ENCODE measurements at regions not wholly inside any gene's neighbourhood (a gene's known extent, or its start where the extent isn't known, plus 50 kb on each side); places are given as distances from the start of the nearest gene placed in this dataset.
A peak's percentile ranks its signal among the peaks of the same experiment; 100 is the strongest.

DNA sequence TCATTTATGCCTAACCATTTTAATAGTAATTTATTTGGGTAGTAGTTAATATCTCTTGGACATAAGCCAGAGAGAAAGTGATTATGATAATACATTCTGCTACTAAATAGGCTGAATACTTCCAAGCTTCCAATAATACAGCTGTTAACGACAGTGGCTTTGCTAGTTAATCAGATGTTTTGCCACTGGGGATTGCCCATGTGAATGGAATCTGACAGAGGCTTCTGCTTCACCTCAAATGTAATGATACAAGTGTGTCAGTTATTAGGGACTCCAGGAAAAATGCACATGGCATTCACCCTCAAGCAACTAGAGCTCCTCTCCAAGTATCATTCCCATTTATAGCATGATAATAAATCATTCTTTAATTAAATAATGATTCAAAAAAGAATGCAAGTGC is 185.0 kb upstream of the TMEFF2 start:
- no peak for DNase-seq

DNA sequence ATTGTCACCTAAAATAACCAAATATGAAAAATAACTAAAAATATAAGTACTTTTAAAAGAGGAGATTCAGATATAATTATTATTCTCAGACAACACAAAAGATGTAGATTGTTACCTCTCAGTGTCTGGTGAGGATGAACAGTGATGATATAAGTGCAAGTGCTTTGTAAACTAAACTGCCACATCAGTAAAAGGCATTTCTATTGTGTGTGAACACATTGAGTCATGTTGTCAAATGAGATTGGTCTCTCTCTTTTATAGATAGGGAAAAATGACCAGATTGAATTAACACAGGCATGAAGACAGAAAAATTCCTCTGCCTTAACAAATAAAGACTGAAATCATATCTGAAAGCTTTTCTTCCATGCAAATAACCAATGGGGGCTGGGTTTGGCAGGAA is 182.4 kb upstream of the TMEFF2 start:
- DNase-seq = no peak

DNA sequence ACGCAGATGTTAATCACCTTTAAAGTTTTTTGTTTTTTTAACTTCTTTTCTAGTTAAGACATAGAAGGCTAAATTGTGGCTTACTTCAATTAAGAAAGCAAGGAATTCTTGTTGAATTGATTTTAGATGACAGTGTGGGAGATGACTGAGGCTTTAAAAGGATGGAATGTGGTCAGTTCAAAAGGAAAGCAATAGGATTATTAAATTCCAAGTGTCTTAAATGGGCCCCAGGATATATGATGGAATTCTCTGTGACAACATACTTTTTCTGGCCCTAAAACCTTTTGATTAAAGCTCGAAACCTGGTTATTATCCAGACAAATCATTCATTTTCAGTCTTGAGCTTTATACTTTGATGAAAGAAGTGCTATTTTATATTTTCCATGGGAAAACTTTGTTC is 179.0 kb upstream of the TMEFF2 start:
- DNase-seq = peak; percentile 2

DNA sequence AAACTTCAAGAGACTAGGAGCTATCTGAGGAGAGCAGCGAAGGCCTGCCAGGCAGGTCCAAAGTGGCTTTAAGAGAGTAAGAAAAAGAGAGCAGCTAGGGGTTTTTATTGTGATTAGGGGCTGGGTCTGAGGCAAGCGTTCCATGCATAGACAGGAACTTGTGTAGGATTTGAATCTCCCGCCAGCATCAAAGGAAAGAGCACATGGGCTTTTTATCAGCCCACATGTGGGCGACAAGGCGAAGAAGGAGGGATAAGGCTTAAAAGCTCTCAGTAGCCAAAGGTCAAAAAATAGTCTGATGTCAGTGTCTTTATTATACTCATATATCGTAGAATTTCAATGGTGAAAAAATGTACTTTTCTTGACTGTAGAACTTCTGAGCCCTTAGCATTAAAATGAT is 178.5 kb upstream of the TMEFF2 start:
- no peak for DNase-seq

DNA sequence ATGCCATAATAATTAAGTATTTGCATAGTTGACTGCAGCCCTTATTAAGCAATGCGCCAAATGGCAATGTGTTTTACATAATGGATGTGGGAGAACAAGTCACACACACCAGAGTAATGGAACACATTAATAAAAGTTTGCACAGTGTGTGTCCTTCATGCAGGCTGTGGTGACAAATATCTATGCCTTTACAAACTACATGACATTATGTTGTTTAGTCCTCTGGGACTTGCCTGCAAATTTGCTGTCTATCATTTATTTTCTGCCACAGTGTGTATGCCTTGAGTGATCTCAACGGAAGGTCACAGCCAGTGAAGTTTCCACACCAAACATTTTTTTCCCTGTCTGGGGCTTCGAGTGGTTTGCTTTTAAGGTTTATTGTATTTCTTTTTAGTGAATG is 175.2 kb upstream of the TMEFF2 start:
- DNase-seq = no peak

DNA sequence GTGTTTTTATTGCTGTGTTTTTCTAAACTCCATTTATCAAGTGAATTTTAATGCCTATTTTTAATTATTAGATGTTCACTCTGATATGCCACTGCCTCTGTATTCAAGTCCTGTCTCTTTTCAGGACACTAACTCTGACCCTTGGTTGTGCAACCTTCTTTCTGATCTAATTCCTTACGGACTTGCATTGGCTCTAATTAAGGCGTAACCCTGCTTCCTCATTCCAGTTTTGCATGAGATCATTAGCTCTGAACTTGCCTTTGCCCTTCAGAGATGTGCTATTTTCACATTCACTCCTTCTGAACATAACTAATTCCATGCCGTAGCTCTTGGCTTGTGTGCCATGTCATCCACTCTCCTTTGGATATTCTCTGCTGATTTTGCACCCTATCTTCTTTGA is 162.5 kb upstream of the TMEFF2 start:
- DNase-seq = no peak

DNA sequence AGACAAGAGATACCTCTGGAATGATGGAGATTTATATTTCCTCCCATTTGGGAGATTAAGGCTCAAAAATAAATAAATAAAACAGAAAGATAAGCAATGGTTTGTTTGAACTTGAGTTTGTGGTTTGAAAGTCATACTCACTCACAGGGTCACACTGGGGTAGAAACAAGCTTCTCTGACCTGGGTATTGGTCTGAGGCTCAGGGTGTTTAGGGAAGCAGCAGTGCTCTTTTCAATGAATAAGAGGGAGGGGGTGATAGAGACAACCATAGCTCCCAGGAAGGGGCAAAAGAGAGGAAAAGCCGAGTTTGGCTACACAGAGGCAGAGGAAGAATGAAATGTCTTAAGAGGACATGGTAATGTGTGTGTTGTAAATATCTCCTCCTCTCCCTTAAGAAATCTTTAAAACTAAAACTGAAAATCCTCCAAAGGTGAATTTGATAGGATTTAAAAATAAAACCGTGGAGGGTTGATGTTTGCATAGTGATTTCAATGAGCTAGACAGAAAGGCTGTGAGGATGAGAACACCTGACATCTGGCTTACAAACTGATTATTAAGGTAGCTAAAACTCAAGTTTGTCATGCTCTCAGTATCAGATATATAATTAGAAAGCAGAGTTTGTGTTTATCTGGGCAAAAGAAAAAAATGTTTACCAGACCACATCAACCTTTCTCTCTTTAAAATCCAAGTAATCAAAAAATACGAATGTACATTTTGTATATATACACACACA is 159.9 kb upstream of the TMEFF2 start:
- no peak for DNase-seq

DNA sequence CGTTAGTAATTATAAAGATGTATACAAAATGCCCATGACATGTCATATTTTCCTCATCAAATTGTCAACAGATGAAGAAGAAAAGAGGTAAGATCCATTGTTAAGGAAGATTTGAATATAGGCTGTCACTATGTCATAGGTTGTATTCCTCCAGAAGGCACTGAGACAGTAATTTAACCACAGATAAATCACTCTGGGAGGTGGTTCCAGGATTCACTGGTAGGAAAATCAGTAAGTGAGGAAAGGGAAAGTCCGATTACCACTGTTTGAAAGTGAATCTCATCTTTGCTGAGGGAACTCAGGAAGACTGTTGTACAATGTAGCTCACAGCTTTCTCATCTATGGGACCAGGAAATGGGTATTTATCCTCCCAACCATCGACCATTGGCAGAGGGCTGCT is 152.8 kb upstream of the TMEFF2 start:
- no peak for DNase-seq

DNA sequence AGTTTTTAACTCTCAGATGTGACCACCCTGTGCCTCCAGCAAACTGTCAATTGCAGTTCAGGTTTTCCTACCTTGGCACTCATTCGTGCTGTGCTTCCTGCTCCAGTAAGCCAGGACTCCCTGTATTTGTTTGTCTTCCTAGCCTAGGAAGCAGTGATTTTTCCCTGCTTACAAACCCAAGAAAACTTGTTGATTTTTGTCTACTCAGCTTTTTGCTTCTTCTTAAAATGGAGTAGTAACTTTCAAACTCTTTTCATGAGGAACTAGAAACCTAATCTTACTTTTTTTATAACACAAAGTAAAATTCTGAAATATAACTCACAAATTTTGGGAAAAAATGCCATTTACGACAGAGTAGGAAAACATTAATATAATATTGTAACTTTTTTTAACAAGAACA is 150.6 kb upstream of the TMEFF2 start:
- no peak for DNase-seq

DNA sequence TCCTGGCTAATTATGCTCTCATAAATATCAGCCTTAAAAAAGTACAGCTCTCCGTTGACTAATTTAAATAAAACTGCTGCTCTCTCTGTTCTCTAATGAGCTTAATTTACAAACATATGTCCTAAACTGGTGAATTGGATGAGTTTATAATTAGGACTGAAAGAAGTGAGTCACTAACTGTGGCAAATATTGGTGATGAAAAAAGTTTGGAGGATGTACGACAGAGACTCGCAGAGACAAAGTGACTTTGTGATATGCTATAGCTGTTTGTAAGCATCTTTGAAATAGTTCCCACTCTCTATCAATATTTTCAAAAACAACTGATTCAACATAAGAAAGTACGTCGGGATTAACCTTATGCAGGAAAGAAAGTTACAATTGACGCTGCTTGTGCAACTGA is 138.9 kb upstream of the TMEFF2 start:
- DNase-seq = no peak

DNA sequence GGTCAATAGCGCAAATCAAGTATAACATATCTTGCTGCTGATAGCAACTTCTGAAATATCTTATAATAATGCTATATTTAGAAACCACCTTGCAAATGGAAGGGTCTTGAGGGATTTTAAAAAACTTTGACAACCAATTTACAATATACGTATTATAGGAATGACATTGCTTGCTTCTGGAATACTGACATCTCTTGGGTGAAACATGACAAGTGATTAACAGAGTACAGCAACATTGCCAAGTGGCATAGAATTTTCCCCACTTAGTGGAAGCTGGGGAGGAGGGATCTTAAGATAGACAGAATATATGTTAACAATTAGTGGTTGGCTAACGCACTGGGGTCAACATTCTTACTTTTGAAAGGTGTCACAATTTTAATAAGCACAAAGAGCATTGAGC is 133.6 kb upstream of the TMEFF2 start:
- no peak for DNase-seq

DNA sequence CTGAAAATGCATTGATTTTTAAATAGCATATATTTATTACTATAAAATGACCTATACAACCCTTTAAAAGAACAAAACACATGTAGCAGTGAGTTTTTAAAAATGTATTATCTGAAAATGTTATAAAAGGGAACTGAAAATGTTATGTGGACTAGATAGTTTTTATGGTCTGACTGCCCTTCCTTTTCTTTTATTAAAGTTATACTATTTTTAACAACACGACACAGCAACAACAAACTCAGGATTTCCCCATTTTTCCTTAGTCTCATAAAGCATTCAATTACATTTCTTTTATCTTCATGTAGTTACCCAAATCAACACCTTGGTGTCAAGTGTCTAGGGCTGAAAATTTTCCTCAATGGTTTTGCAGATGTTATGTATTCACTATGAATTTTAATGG is 132.8 kb upstream of the TMEFF2 start:
- no peak for DNase-seq

DNA sequence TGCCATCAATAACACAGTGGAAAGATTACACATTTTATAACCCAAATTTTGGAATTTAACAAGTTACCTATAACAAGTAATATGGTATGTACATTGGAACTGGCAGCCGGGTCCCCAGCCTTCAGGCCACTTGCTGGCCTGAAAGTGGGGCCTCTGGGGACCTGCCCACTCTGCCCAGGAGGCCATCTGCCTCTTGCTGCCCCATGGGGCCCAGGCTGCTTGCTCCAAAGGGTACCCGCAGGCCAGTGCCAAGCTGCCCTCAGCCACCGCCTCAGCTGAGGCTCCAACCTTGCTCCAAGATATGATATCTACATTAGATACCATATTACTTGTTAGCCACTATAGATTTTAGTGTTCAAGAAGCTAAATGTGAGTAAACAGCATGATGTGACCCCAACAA is 120.8 kb upstream of the TMEFF2 start:
- DNase-seq = no peak

DNA sequence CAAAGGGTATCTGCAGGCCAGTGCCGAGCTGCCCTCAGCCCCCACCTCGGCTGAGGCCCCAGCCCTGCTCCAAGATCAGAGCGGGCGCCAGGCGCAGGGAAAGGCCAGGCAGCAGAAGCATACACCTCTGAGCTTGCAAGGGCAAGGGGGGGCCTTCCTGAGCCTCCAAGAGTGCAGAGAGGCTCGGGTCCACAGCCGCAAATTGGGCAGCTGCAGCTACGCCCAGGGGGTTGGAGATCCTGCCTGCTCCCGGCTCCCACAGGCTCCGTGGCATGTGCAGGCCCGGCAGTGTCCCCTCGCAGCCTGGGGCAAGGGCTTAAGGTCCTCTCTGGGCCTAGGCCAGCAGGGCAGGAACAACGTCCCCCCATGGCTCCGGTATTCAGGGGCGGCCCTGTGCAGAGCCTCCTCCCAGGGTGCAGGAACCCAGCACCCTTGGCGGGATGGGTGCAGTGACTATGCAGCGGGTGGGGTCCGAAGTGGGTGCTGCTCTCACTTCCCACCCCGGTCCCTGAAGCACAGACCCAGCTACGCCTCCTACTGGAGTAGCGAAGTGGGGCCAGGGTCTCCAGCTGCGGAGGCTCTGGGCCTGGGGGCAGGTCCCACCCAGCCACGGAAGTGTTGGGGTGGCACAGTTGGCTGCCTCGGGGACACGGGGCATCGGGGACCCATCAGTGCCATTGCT is 120.2 kb upstream of the TMEFF2 start:
- no peak for DNase-seq

DNA sequence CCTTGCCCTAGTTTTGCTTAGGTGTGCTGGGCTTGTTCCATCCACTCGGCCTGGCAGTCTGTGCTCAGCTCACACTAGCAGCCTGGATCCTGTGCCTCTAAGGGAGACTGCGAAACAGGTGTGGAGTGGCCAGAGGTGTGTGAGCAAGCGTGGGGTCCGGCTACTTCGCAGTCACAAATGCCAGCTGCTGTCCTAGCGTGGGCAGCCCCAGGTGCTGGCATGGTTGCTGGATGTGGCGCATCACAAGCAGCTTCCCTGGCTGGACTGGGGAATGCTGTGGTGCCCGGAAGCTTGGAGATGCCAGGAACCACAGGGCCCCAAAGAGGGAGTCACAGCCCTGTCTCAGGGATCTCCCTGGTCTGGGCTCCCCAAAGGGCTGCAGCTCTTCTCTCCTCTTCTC is 119.0 kb upstream of the TMEFF2 start:
- DNase-seq = no peak

DNA sequence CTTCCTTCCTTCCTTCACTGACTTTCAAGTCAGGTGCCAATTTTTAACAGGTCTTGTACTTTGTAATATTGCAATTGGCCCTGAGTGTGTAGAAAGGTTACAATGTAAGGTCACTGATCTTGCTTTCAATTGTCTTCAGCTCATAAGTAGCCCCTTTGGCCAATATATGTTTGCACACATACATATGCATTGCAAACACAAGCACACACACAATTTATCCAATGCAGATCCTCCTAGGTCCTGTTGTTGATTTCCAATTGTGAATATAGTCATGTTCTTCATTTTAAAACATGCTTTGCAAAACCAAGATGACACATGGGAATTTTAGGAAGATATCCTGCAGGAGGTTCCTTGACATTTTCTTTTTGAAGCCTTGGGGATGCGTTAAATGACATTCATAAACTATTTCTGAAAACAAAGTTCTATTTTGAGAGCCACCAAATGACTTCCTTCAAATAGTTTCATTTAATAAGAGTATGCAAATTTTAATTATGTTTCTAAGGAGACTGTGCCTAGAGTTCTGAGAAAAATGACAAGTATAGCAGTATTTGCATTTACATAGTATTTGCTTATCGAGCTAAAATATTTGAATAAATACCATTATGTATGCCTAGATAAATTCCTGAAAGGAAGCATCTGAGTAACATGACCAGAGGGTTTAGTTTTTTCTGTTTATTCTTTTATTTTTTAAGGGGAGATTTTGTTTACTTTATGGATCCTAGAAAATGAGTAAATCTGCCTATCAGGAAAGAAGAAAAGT is 117.1 kb upstream of the TMEFF2 start:
- no peak for DNase-seq

DNA sequence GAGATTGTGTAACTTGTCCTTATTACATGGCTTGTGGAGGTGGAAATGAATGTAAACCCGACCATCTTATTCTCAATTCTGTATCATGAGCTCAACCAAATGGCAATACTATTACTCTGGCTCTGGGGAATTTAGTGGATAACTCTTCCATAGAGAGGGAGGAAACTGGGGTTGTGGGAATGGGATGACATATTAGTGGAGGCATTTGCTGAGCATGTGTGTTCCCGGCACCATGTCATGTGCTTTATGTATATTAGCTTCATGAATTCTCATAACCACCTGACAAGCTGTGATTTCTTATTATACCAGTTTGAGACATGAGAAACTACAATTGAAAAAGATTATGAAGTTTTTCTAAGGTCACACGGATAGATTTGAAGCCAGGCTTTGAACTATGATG is 112.8 kb upstream of the TMEFF2 start:
- DNase-seq = peak; percentile 53

DNA sequence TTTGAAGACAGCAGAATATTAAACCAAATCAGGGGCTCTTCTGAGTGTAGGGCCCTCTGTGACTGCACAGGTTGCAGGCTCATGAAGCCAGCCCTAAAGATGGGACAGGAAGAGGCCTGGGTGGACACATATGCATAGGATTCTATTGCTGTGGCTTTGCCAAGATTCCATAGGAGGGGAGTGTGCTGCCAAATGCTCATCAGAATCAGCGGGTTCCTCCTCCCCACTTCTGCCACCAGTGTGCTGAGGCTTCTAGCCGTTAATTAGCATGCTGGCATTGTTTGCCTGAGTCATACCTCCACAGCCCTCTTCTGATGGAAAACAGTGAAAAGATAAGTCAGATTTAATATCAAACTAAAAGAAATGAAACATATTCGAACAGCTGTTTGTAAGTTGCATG is 103.9 kb upstream of the TMEFF2 start:
- peak; percentile 6 for DNase-seq

DNA sequence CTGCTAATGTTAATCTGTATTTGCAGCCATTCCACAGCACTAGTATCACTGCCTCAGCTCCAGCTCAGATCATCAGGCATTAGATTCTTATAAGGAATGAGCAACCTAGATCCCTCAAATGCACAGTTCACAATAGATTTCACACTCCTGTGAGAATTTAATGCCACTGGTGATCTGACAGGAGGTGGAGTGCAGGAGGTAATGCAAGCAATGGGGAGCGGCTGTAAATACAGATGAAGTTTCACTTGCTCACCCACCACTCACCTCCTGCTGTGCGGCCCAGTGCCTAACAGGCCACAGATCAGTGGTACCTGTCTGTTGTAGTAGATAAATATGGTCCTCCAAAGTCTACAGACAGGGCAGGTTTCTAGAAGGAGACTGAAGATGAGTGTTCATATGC is 97.7 kb upstream of the TMEFF2 start:
- no peak for DNase-seq

DNA sequence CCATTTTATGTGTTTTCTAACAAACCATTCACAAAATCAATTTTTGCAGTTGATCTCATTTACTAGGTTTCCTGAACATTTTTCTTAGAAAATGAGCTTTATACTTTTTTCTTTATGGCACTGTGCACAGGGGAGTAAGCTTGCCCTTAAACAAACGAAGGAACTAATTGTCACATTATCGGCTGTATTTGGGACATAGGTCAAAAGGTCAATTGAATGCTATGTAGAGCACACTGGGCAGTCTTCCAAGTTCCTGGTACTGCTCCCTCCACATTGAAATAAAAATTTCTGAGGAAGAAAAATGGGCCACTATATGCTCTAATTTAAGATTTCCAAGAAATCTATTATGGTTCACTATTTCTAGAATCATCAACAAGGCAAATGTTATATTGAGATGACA is 93.6 kb upstream of the TMEFF2 start:
- no peak for DNase-seq

DNA sequence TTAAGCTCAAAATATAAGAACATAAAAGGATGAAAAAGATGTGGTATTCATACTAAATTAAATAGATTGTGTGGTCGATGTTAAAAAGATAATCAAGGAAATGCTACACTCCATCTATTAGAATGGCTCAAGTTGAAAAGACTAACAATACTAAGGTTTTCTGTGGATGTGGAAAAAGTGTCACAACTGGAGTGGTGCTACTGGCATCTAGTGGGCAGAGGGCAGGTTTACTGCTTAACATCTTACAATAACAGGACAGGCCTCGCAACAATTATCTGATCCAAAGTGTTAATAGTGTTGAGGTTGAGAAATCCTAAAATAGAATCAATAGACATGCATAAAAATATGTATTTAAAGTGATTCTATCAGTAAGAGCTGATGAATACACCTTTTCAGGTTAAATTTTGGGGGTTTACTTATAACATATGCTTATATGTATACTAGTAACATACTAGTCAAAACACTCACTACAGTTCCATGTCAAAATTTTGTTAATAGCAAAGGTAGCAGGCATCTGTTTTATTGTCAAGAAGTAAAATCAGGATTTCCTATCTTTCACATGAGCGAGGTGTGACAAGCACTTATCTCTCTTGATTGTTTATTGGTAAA is 91.5 kb upstream of the TMEFF2 start:
- peak; percentile 63 for DNase-seq

DNA sequence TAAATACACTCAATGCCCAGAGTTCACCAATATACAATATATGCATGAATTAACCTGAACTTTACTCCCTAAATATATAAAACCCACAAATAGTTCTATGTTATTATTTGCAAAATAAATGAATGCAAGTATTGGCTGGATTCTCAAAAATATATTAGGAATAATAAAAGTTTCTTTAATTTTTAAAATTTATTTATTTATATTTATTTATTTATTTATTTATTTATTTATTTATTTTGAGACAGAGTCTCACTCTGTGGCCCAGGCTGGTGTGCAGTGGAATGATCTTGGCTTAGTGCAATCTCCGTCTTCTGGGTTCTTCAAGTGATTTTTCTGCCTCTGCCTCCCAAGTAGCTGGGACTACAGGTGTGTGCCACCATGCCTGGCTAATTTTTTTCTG is 88.7 kb upstream of the TMEFF2 start:
- no peak for DNase-seq

DNA sequence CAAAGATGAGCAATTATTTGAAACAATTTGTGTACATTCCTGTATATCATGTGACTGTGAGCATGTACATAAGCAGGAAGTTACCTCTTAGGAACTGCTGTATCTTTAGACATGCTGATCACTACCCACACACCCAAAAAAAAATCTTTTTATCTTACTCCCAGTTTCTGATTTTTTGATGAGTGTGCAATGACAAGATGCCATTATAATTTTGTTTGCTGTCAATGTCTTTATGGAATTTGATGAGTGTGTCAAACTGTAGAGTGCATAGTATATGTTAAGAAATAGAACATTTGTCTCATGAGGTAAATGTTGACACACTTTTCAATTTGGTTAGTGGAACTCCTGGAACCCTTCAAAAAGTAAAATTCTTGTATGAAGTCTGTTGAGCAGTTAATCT is 84.0 kb upstream of the TMEFF2 start:
- no peak for DNase-seq
